ENCODE measurements at regions not wholly inside any gene's neighbourhood (a gene's known extent, or its start where the extent isn't known, plus 50 kb on each side); places are given as distances from the start of the nearest gene placed in this dataset.
A peak's percentile ranks its signal among the peaks of the same experiment; 100 is the strongest.
"Not testable (repeated sequence)": the region's sequence is repeated elsewhere in the genome, so short reads cannot be mapped to it uniquely, and the experiment has no call there.

DNA sequence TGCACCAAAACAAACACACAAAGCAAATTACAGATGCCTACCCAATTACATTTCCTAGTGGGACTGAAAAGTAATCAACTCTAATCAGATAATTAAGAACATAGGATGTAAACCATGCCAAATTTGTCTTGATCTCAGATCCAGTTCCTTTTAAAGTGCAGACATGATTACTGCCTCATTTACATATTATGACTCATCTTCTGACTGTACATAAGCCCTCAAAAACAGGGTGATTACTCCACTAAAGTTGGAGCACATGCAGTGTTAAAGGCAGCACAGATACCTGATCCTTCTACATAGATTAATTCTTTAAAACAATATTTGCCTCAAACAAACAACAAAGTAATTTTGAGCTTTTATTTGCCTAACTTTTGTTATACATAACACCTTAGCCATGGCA, 337.2 kb downstream of the RPS29 start:
- no peak for DNase-seq
- no peaks in the 10 kb centered on the region for H3K4me1 ChIP-seq
- H3K36me3 ChIP-seq: no peaks in the 10 kb centered on the region
- H3K9me3 ChIP-seq: peaks cover 0 to 3% of the 10 kb centered on the region in 2 donors
- TF ChIP-seq, protein P1, sequence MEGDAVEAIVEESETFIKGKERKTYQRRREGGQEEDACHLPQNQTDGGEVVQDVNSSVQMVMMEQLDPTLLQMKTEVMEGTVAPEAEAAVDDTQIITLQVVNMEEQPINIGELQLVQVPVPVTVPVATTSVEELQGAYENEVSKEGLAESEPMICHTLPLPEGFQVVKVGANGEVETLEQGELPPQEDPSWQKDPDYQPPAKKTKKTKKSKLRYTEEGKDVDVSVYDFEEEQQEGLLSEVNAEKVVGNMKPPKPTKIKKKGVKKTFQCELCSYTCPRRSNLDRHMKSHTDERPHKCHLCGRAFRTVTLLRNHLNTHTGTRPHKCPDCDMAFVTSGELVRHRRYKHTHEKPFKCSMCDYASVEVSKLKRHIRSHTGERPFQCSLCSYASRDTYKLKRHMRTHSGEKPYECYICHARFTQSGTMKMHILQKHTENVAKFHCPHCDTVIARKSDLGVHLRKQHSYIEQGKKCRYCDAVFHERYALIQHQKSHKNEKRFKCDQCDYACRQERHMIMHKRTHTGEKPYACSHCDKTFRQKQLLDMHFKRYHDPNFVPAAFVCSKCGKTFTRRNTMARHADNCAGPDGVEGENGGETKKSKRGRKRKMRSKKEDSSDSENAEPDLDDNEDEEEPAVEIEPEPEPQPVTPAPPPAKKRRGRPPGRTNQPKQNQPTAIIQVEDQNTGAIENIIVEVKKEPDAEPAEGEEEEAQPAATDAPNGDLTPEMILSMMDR (IDR thresholded peaks at IDR 0.05): no peak
- intact Hi-C loops (cut with DNase I): no loop called here
- no peaks in the 10 kb centered on the region for H3K27me3 ChIP-seq
- no peak overlapping the region for H3K27ac ChIP-seq
- H3K4me3 ChIP-seq: no peak overlapping the region
- peak; percentile 32 for ATAC-seq

DNA sequence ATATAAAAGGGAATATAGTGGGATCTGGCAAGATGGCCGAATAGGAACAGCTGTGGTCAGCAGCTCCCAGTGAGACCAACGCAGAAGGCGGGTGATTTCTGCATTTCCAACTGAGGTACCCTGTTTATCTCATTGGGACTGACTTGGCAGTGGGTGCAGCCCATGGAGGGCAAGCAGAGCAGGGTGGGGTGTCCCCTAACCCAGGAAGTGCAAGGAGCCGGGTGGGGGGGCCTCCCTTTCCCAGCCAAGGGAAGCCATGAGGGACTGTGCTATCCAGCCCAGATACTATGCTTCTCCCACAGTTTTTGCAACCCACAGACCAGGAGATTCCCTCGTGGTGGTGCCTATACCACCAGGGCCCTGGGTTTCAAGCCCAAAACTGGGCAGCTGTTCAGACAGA, 342.4 kb downstream of the RPS29 start:
- intact Hi-C loops (cut with DNase I); H3K4me3 ChIP-seq; DNase-seq; ATAC-seq; H3K36me3 ChIP-seq; H3K4me1 ChIP-seq; H3K27me3 ChIP-seq; H3K9me3 ChIP-seq; H3K27ac ChIP-seq: not testable (repeated sequence)

DNA sequence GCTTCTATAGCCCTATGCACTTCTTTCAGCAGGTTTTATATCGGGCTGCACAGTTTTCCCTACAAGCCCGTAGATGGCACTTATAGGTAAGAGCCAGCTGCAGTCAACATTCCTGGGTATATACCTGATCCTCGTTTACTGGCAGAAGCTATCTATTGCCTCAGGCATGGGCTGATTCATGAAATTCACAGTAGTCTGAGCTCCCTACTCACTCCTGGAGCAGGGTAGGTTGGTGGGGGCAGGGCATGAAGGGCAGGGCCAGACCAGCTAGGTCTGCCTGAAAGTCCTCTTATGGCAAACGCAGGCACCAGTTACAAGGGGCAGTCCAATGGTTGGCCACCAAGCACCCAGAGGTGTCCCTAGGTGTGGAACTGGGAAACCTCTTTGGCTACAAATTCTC, 345.8 kb downstream of the RPS29 start:
- DNase-seq (no peak), ATAC-seq (no peak)
- no peak overlapping the region for H3K4me3 ChIP-seq
- intact Hi-C loops (cut with DNase I): no loop called here
- H3K27me3 ChIP-seq: no peaks in the 10 kb centered on the region
- no peak overlapping the region for H3K27ac ChIP-seq
- H3K4me1 ChIP-seq: no peaks in the 10 kb centered on the region
- H3K36me3 ChIP-seq: no peaks in the 10 kb centered on the region
- peaks cover 0 to 26% of the 10 kb centered on the region in 2 donors for H3K9me3 ChIP-seq
- TF ChIP-seq, protein P1 (IDR thresholded peaks at IDR 0.05): no peak

DNA sequence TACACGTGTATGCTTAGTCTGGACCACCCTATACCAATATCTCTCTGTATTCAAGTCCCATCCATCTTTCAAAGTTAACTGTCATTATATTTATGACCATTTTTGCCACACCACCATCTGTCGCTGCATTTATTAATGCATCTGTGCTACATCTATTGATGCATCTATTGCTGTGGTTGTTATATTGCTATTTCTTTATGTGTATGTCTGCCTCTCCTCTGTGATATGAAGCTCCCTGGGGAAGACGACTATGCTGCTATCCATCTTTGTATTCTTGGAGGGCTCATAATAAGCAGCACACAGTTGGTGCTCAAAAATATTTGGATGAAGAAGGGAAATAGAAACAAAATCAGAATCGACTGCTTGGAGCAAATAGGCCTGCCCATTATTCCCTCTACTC, 357.6 kb downstream of the RPS29 start:
- TF ChIP-seq, protein P1 (IDR thresholded peaks at IDR 0.05): no peak
- no peak overlapping the region for H3K27ac ChIP-seq
- no peaks in the 10 kb centered on the region for H3K36me3 ChIP-seq
- DNase-seq (no peak), ATAC-seq (no peak)
- no peaks in the 10 kb centered on the region for H3K4me1 ChIP-seq
- no peak overlapping the region for H3K4me3 ChIP-seq
- no peaks in the 10 kb centered on the region for H3K27me3 ChIP-seq
- H3K9me3 ChIP-seq: peaks cover 0 to 5% of the 10 kb centered on the region in 2 donors
- intact Hi-C loops (cut with DNase I): no loop called here

DNA sequence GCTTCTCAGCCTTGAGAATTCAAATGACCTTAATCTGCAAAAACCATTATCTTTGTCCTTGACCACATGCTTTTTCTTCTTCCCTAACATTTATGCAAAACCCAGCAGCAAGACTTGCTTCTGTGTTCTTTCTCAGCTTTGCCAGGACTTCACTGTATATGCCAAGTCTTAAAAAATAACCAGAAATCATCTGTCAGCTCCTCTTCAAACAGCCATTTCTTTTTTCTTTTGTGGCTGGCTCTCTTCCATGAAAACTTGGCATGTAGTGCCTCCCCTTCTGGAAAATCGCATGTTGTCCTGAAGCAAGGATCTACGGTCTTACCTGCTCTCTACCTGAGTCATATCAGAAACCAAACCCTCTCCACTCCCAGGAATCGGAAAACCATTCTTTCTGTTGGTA, 364.9 kb downstream of the RPS29 start:
- no peak overlapping the region for H3K4me3 ChIP-seq
- DNase-seq: no peak
- H3K9me3 ChIP-seq: no peaks in the 10 kb centered on the region
- TF ChIP-seq, protein P1 (IDR thresholded peaks at IDR 0.05): no peak
- no peak overlapping the region for H3K27ac ChIP-seq
- peaks cover 0 to 4% of the 10 kb centered on the region in 2 donors for H3K4me1 ChIP-seq
- H3K36me3 ChIP-seq: no peaks in the 10 kb centered on the region
- intact Hi-C loops (cut with DNase I): no loop called here
- H3K27me3 ChIP-seq: no peaks in the 10 kb centered on the region
- no peak for ATAC-seq

DNA sequence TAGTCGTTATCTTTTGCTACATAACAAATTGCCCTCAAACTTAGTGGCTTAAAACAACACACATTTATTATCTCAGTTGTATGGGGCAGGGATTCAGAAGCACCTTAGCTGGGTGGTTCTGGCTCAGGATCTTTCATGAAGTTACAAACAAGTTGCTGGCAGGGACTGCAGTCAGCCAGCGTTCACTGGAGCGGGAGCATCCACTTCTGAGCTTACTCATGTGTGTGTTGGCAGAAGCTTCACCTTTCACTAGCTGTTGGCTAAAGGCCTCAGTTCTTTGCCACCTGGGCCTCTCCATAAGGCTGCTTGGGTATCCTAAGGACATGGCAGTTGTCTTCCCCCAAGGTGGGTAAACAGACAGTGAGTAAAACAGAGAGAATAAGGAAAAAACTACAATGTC, 365.7 kb downstream of the RPS29 start:
- TF ChIP-seq, protein P1 (IDR thresholded peaks at IDR 0.05): no peak
- Histone ChIP-seq H3K9me3 (no peaks in the 10 kb centered on the region), H3K27me3 (no peaks in the 10 kb centered on the region), H3K36me3 (no peaks in the 10 kb centered on the region), H3K27ac (no peak overlapping the region), H3K4me1 (peaks cover 0 to 4% of the 10 kb centered on the region in 2 donors), H3K4me3 (no peak overlapping the region)
- ATAC-seq: no peak
- DNase-seq: no peak
- intact Hi-C loops (cut with DNase I): no loop called here

Data from left lung (tissue), 4 donors.